ENCODE measurements at regions not wholly inside any gene's neighbourhood (a gene's known extent, or its start where the extent isn't known, plus 50 kb on each side); places are given as distances from the start of the nearest gene placed in this dataset.

DNA sequence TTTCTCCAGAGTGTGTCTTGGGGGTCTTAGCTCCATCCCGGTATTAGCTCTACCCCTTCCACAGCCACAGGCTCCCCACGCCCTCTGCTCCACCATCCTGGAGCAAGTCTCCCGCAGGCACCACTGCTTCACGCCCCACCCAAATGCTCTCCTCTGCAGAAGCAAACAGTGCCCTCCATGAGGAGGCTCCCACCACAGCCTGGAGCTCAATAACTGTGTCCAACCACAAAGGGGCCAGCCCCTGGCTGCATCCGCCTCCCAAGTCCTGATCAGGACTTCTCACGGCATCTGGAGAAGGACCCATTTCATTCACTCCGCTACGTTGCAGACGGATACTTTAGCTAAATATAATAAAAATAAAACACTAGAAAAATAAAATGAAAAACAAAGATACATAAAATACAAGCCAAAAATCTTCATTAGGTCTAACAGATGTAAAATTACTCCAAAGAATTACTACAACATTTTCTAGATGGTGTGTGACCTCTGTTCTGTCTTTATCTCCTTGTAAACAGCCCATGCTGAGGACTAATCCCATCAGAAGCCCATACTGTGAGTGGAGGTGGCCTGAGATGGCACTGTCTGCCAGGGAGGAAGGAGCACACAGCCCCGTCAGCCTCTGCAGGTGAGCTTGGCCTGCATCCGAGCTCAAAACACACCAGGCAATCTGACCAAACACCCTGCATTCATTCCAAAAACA lies 210.8 kb upstream of the RAB6C start:
- DNase-seq (ENCODE audit: low read depth): no peak

DNA sequence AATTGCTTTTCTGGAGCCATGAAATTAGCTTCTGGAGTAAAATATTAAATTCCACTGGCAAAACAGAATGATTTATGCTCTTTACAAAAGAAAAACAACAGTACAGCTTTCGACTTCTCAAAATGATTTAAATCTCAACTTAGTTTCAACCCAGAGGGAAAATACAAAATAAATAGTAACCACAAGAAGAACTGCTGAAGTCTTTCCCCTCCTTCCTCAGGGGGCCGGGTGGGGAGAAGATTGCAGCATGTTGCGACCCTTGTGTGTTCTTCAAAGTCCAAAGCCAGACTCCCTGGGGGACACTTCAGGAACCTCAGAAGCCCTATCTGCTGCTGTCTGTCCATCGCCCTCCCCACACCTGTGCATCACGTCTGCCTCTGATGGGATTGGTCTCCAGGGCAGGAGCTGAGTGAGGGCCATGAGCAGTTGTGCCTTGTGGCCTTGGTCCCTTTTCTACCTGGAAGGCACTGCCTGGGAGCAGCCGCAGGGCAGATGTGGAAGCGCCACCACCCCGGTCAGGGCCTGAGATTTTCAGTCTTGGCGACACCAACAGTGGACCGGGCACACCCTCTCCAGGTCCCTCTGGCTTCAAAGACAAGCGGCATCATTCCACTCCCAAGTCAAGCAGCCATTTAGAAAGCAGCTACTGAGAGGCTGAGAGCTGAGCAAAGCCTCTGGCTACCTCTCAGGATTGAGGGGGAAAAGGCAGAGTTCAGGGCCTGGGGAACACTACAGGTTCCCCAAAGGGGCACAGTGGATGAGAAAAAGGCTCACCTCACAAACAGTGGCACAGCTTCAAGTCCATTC lies 210.1 kb upstream of the RAB6C start:
- DNase-seq (ENCODE audit: low read depth): no peak

DNA sequence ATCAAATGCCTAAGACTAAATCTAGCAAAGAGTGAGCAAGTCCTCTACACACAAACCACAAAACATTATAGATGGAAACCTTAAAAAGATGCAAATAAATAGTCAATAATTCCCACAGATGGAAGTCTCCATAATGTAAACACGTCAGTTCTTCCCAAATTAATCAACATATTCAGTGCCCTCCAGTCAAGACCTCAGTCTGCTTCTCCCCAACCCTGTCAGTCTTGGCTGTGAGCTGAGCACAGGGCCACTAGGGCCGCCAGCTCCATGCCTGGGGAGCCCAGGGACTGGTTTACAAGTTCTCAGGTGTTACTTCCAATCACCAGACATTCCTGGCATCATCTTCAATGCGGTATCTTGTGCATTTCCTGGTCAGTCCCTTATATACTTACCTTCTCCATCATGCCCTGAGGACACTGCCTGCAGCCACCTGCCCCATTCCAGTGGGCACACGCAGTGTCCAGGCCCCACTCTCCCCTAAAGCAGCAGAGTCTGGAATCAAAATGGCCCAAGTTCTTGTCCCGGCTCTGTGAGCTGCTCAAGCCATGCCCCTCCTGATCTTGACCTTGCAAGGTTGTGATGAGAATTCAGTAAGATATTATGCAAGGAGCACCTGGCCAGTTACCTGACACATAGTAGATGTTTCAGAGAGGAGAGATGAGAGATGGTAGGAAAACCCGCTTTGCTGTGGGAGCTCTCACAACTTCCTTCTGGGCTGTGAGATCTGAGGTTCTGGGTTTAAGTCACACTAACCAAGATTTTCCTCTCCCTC lies 207.9 kb upstream of the RAB6C start:
- no peak for DNase-seq (ENCODE audit: low read depth)

DNA sequence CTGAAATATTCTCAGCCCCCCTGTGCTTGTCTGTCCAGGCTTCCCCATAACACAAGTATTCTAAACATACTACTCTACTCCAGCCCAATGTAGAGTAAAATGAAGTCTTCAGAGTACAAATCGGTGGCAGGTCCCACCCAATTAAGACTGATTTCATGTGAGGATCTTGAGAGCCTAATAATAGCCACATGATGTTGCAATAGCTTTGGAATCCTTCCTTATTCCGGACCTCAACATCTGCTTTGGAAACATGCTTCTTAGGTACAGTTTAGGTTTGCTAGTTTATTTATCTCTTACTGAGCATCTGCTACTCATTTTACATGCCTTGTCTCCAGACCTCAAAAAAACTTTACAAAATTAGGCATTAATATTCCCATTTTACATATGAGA lies 207.3 kb upstream of the RAB6C start:
- no peak for DNase-seq (ENCODE audit: low read depth)

DNA sequence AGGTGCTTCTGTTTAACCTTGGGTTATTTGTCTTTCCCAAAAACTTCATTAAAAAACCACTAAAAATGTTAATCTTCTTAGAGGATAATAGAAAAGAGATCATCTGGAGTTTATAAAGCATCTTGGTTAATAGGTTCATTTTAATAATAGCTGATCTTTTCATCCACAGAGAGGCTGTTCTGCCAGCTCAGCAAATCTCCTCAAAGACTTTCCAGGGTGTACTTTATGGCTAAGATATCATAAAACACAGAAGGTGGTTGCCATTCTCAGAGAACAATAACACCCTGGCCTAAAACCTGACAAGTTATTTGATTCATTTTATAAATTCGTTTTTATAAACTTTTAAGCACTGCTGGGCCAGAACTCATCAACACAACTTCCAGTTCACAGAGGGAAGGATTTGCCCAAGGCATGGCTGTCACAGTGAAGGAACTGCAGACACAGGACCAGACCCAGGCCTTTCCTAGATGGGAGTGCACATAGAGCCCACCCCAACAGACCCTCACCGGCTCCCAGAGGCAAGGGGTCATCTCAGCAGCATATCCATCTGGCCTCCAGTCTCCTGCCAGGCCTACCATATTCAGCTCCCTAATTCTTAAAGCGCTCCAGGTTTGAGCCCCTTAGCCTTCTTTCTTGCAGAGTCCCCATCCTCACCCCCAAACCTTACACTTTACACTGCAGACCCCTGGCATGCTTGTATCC lies 203.4 kb upstream of the RAB6C start:
- no peak for DNase-seq (ENCODE audit: low read depth)

DNA sequence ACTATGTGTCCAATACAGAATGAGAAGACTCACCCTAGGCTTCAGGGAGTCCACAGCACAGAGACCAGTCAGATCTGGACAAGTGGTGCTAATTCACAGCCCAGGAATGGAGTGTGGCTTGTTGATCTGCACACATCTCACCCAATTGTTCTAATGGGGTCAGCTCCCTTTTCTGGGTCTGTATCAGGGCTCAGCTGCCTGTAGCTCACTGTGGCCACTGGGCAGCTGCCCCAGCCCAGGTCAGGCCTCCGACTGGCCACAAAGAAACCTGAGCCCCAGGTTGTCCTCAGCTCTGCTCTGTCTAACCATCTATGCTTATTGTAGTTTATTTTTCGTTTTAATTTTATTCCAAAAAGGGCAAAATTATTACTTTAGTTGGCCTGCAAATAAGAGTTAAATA lies 202.3 kb upstream of the RAB6C start:
- no peak for DNase-seq (ENCODE audit: low read depth)

DNA sequence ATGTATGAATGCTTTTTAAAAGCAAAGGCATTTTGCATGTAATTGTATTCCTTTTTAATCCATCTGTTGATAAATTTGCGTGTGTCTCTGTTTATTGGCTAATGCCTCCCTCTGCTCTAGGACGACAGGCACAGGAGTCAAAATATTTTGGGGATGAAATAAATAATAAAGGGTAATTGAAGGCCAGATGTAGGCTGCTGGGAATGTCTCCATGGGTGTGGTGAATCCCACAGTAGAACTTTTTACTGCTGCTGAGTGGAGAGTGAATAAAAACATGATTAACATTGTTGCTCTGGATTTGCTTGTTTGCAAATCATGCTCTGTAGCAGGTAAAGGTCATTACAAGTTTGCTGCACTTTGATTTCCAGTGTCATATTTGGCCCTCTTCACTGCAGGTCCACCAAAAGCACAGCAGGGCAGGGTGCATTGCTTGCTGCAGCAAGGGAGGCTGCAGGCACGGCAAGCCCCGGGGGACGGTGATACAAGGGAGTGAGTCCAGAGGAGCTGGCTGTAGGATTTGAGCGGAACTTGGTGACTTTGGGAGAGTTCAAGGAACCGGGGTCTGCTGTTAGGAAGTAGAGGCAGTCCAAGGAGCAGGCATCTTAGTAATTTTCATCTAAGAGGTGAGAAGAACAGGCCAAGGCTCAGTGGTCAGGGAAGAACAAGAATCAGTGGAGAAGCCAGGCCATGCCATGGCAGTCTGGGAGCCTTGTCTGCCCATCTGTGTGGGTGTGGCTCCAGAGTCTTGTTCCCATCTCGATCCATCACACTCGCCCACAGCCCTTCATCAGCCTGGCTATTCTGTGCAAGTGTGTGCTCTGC lies 201.5 kb upstream of the RAB6C start:
- DNase-seq (ENCODE audit: low read depth): no peak

DNA sequence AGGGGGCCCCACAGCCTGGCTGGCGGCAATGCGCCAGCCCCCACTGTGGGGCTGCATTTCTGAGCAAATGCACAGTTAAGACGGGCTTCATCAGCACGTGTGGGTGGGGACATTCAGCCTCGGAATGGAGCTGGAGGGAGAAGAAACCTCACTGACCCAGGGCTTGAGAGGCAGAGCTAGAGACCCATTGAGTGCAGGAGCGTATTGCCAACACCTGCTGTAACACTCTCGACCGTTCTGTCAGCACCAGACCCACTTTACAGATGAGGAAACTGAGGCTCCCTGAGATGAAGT lies 200.9 kb upstream of the RAB6C start:
- no peak for DNase-seq (ENCODE audit: low read depth)

DNA sequence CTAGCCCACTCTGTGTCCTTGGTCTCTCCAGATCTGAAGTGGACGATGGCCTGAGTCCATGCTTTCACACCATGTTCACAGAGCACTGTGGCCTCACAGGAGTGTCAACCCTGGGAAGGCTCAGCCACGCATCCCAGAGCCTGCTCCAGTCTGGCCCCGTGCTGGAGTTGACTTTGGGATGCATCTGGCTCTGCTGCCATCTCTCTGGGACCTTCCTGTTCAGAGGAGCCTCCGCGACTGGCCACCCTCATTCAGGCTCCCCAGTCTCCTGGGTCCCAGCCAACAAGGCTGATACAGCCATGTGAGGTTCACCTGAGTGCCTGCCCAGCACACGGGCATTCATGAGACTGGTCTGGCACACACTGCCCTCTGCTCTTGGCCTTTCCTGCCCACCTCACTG lies 199.7 kb upstream of the RAB6C start:
- DNase-seq (ENCODE audit: low read depth): no peak

DNA sequence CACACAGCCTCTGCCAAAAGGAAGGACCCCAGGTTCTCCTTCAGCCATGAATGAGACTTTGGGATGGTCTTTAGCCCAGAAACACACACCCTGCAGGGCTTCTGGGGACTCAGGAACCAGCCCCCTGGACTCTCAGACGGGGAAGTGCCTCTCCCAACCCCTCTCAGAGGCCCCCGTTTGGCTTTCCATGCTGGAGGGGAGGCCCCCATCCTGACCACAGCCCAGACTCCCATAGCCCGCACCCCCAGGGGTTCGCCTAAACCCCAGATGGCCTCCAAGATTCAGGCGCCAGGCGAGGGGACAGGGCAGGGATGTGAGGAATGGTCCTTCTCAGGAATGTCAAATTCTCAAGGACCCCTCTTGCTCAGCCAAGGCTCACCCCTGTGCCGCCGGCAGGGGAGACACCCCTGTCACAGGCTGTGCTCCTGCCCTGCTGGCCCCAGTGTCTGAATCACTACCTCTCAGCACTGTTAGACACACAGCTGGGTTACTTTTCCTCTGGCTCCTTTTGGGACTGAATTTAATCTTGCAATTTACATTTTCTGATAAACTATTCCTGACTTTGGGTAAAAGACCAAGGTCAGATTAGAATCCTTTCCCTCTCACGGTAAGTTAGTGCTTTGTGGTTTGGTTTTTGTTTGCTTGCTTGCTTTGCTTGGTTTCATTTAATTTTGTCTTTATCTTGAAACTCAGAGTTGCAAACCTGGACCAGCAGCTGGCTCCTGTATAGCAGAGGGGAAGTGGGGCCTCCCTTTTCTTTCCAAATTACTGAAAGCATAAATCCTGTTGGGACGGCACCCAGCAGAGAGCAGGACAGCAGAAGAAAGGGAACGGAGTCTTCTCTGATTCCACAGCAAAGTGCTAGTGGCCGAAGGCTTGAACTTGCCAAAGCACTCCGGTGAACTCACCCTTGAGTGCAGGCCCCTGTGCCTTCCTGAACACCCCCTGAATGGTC lies 198.9 kb upstream of the RAB6C start:
- DNase-seq (ENCODE audit: low read depth): no peak

DNA sequence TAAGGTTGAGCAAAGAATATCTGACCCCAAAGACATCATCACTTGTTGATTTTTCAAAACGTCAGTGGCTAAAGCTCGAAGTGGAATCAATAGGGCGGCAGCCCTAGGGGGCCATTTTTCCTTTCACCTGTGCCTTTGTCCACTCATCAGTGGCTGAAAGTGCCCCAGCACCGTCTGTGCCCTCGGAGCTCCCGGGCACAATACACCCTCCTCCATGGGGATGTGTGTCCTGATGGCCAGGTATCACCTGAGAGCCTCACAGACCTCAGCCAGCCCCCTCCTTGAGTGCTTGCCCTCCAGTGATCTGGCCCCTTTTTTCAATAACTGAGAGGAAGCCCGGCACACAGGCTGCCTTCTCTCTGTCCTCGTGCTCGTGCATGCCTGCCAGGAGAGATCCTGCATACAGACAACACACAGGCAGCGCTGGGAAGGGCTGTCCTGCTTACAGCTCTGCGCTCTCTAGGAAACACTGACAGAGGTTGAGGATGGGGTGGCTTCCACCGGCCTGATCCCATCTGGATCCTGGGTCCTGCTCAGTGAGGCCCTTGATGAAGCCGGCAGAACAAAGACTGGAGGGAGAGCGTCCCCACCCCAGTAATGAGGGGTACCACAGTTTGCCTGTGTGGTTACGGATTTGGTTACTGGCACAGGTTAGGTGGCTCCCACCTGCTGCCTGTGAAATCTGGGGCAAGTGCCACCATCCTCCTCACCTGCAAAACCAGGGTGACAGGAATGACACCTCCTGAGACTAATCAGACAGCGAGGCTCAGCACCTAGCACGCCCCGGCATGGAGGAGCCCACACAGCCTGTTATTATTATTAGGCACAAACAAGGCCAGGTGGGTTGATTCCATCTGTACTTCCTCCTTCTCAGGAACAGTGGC lies 197.5 kb upstream of the RAB6C start:
- DNase-seq (ENCODE audit: low read depth): no peak

DNA sequence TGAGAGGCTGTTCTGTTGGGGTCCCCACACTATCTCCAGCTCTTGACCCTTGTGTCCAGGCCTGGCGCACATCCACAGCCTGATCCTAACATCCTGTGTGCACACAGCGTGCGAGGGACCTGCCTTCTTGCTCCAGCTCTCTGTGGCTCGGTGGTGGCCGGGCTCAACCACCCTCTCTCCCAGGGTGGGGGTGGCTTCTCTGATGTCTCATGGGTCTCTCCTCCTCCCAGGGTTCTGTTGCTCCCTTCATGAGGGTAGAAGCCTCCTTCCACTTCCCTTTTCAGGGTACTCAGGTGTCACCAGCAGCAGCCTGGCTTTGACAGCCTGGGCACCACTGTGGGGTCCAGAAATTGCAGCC lies 196.9 kb upstream of the RAB6C start:
- no peak for DNase-seq (ENCODE audit: low read depth)

DNA sequence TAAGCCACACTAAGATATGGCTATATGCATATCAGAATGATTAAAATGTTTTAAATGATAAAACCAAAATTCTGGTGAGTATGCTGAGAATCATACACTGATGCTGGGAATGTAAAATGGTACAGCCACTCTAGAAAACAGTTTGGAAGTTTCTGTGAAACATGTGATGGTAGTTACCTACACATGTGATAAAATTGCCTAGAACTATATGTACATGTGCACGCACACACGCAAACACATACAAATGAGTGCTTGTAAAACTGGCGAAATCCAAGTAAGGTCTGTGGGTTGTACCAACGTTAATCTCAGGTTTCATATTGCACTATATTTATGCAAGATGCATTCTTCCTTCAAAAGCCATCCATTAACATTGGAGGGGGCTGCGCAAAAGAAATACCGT lies 195.0 kb upstream of the RAB6C start:
- no peak for DNase-seq (ENCODE audit: low read depth)

DNA sequence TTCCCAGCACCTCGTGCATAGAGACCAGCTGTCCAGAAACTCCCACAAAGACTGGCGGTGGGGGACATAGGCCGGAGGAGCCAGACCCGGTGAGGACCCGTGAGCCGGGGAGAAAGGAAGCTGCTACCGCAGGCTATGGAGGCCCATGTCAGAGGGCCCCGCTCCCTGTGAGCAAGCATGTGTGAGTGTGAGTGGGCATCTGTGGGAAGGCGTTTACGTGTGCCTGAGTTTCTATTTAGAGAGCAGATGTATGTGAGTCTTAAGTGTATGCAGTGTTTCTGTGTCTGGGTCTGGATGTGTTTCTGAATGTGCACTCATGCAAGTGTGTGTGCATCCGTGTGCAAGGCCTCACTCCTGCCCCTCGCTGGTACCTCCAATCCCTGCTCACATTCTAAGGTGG lies 187.8 kb upstream of the RAB6C start:
- no peak for DNase-seq (ENCODE audit: low read depth)

DNA sequence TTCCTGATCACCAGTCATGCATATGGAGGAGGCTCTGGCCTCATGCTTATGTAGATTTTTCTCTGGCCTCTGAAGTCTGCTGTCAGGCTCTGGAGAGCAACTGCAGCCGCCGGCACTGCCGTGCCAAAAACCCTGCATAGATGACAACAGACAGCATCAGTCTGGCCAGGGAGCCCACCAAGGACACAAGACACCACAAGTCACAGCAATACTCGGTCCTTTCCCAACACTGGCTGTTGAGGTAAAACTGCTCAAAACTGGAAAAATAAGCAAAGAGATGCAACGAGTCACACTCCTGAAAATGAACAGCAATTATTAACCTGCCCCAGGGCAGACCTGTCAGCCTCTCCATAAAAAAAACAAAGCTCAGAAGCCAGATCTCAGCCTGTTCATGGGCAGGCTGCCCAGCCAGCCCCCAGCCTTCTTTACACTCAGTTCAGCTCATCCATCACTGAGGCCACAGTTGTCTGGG lies 186.0 kb upstream of the RAB6C start:
- no peak for DNase-seq (ENCODE audit: low read depth)

DNA sequence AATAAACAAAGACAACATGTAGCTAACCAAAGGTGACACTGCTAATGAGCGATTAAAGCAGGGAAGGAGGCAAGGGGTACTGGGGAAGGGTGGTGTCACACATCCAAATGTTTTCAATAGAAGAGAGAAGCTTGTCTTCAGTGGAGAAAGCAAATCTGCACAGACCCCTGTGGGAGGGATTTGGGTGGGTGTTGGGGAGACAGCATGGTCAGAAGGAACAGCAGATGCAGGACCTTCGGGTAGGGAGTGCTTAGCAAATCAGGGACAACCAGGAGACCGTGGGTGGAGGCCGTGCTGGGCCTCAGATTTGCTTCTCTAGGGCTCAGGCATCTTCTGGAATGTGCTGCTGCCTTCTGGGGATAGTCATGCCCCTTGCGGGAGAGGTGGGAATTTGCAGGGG lies 185.3 kb upstream of the RAB6C start:
- no peak for DNase-seq (ENCODE audit: low read depth)

DNA sequence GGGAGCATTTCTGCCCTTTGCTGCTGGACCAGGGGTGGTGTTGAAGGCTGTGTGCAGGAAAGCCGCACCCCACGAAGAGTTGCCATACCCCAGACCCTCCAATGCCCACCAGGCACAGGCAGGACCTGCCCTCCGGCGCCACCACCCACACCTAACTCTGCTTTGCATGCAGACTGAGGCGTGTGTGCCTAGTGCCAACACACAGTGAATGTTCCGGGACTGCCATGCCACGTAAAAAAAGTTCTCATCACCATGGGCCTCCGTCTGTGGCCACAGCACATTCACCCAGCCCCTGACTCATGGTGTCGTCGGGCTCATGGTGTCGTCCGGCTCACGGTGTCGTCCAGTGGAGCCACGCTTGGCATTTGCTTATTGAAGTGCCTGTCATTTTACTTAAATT lies 184.9 kb upstream of the RAB6C start:
- no peak for DNase-seq (ENCODE audit: low read depth)

DNA sequence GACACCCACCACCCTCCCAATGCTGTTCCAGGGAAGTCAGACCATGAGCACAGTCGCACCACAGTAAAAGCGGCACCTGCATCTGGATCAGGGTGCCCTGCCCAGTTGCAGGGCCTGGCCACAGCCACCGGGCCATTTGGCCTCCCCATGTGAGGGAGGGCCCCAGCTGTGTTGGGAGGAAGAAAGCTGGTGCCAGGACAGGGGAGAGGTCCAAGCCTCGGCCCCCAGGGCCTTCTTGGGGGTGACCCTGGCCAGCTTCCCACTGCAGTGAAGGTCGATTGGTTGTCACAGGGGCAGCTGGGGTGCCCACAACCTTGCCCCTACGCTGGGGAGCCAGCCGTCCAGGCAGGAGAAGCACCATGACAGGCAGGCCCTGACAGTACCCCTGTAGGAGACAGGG lies 183.2 kb upstream of the RAB6C start:
- DNase-seq (ENCODE audit: low read depth): no peak

DNA sequence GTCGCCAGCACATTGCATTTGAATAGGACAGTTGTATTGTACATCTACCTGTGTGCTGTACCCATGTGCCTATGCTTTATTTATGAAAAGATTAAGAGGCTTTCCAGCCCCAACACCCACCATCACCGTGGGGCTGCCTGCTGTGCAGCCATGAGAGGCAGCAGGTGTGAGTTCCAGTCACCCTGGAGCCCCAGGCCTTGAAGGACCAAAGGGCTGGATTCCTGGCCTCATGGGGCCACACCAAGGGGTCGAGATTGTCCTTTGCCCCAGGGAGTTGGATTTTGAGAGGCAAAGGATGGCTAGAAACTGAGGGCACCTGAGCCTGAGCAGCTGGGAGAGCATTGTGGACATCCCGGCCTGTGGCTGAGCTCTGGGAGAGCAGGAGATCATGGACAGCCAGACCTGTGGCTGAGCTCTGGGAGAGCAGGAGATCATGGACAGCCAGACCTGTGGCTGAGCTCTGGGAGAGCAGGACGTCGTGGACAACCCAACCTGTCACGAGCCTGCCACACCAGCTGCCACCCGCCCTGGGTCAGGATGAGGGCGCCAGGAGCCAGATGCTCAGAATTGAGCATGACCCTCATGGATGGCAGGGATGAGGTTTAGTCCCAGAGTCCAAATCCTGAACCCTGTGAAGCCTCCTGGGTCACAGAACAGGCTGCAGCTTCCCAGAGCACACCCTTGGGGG lies 182.5 kb upstream of the RAB6C start:
- DNase-seq (ENCODE audit: low read depth): no peak
